Duodenal mucosa (tissue), 2 donors: ENCODE measurements at regions not wholly inside any gene's neighbourhood (a gene's known extent, or its start where the extent isn't known, plus 50 kb on each side); places are given as distances from the start of the nearest gene placed in this dataset.
A peak's percentile ranks its signal among the peaks of the same experiment; 100 is the strongest.

Experiments
- H3K27ac ChIP-seq: one replicate; pipeline ENCODE4 v1.7.0; 2013; ENCODE audit warnings: low read depth, low read length
- H3K27me3 ChIP-seq, 2 donors: one replicate each; pipeline ENCODE4 v1.7.0; 2013; ENCODE audit warnings: low read length in 2 of 2, control low read depth in 1 of 2; ENCODE audit not compliant: insufficient read depth in 2 of 2, control insufficient read depth in 1 of 2
- H3K36me3 ChIP-seq, 2 donors: one replicate each; pipeline ENCODE4 v1.7.0; 2013; ENCODE audit warnings: low read length in 2 of 2, control low read depth in 1 of 2; ENCODE audit not compliant: insufficient read depth in 2 of 2, control insufficient read depth in 1 of 2
- H3K4me1 ChIP-seq, 2 donors: one replicate each; pipeline ENCODE4 v1.7.0; 2013; ENCODE audit warnings: low read length in 2 of 2, control low read depth in 1 of 2; ENCODE audit not compliant: insufficient read depth in 2 of 2, control insufficient read depth in 1 of 2
- H3K4me3 ChIP-seq, 2 donors: one replicate each; pipeline ENCODE4 v1.7.0; 2013; ENCODE audit warnings: low read length in 2 of 2, low read depth in 1 of 2
- H3K9ac ChIP-seq, 2 donors: one replicate each; pipeline ENCODE4 v1.7.0; 2013; ENCODE audit warnings: low read length in 2 of 2, low read depth in 1 of 2
- H3K9me3 ChIP-seq, 2 donors: one replicate each; pipeline ENCODE4 v1.7.0; 2013; ENCODE audit warnings: low read length in 2 of 2, control low read depth in 1 of 2; ENCODE audit not compliant: control insufficient read depth in 1 of 2

GRCh38 chr15:31464216-31465082 lies 137.8 kb downstream of the KLF13 start:
- H3K4me1 ChIP-seq, result peaks cover 34 to 43% of the 10 kb centered on the region in 2 donors
- H3K4me3 ChIP-seq, result peak overlapping the region in 1 of 2 donors; percentile 11
- no peaks in the 10 kb centered on the region for H3K27me3 ChIP-seq
- H3K9ac ChIP-seq, result peak overlapping the region; percentile 40 to 48
- no peaks in the 10 kb centered on the region for H3K9me3 ChIP-seq
- H3K27ac ChIP-seq, result peak overlapping the region; percentile 62
- no peaks in the 10 kb centered on the region for H3K36me3 ChIP-seq

GRCh38 chr15:31465083-31465955 lies 138.7 kb downstream of the KLF13 start:
- Histone ChIP-seq H3K4me3 (peak overlapping the region; percentile 40 to 48), H3K9me3 (no peaks in the 10 kb centered on the region), H3K27me3 (no peaks in the 10 kb centered on the region), H3K4me1 (peaks cover 34 to 43% of the 10 kb centered on the region in 2 donors), H3K27ac (peak overlapping the region; percentile 68), H3K36me3 (no peaks in the 10 kb centered on the region), H3K9ac (peak overlapping the region; percentile 40 to 48)

- no peaks in the 10 kb centered on the region for H3K27me3 ChIP-seq
- no peak overlapping the region for H3K27ac ChIP-seq
- H3K36me3 ChIP-seq, result no peaks in the 10 kb centered on the region
- no peak overlapping the region for H3K4me3 ChIP-seq
- H3K9me3 ChIP-seq, result no peaks in the 10 kb centered on the region
- peaks cover 39 to 51% of the 10 kb centered on the region in 2 donors for H3K4me1 ChIP-seq
- no peak overlapping the region for H3K9ac ChIP-seq
Observed at GRCh38 chr15:31467361-31467760, 140.7 kb downstream of the KLF13 start.

GRCh38 chr15:31468911-31469785 lies 142.5 kb downstream of the KLF13 start:
- Histone ChIP-seq H3K27me3 (no peaks in the 10 kb centered on the region), H3K9ac (no peak overlapping the region), H3K27ac (no peak overlapping the region), H3K9me3 (no peaks in the 10 kb centered on the region), H3K36me3 (no peaks in the 10 kb centered on the region), H3K4me3 (no peak overlapping the region), H3K4me1 (peaks cover 48 to 57% of the 10 kb centered on the region in 2 donors)

- Histone ChIP-seq H3K27me3 (no peaks in the 10 kb centered on the region), H3K36me3 (no peaks in the 10 kb centered on the region), H3K9ac (no peak overlapping the region), H3K9me3 (no peaks in the 10 kb centered on the region), H3K4me1 (peaks cover 40 to 49% of the 10 kb centered on the region in 2 donors), H3K27ac (no peak overlapping the region), H3K4me3 (no peak overlapping the region)
Observed at GRCh38 chr15:31469786-31470525, 143.3 kb downstream of the KLF13 start.

- no peak overlapping the region for H3K4me3 ChIP-seq
- H3K27me3 ChIP-seq, result no peaks in the 10 kb centered on the region
- H3K36me3 ChIP-seq, result no peaks in the 10 kb centered on the region
- H3K27ac ChIP-seq, result no peak overlapping the region
- no peak overlapping the region for H3K9ac ChIP-seq
- H3K9me3 ChIP-seq, result no peaks in the 10 kb centered on the region
- peaks cover 34 to 44% of the 10 kb centered on the region in 2 donors for H3K4me1 ChIP-seq
Observed at GRCh38 chr15:31470756-31471155, 144.1 kb downstream of the KLF13 start.

GRCh38 chr15:31471731-31472430 lies 145.2 kb downstream of the KLF13 start:
- Histone ChIP-seq H3K27me3 (no peaks in the 10 kb centered on the region), H3K27ac (no peak overlapping the region), H3K4me1 (peaks cover 30 to 34% of the 10 kb centered on the region in 2 donors), H3K36me3 (no peaks in the 10 kb centered on the region), H3K4me3 (no peak overlapping the region), H3K9me3 (no peaks in the 10 kb centered on the region), H3K9ac (no peak overlapping the region)

- Histone ChIP-seq H3K9ac (peak overlapping the region; percentile 19 to 35), H3K4me3 (peak overlapping the region; percentile 40 to 56), H3K27ac (no peak overlapping the region), H3K27me3 (no peaks in the 10 kb centered on the region), H3K9me3 (no peaks in the 10 kb centered on the region), H3K36me3 (no peaks in the 10 kb centered on the region), H3K4me1 (peaks cover 24 to 26% of the 10 kb centered on the region in 2 donors)
Observed at GRCh38 chr15:31472636-31473384, 146.2 kb downstream of the KLF13 start.
